DOHH2 (cell line): ENCODE measurements at regions not wholly inside any gene's neighbourhood (a gene's known extent, or its start where the extent isn't known, plus 50 kb on each side); places are given as distances from the start of the nearest gene placed in this dataset.

ENCODE experiments used
- H3F3A ChIP-seq: fragments of 200-600 bp; sonication (generic), shearing (Covaris generic); 2 replicates; pipeline ENCODE4 v1.6.0; 2016; ENCODE audit warnings: antibody characterized with exemption, mild to moderate bottlenecking; ENCODE audit not compliant: control insufficient read depth, insufficient read depth
- H3K27ac ChIP-seq: fragments of 200-600 bp; sonication (generic); 2 replicates; pipeline ENCODE4 v1.5.1; 2014; ENCODE audit warnings: low read depth, mild to moderate bottlenecking, low read length, moderate library complexity
- H3K27me3 ChIP-seq: fragments of 200-600 bp; sonication (generic); 2 replicates; pipeline ENCODE4 v1.6.1; 2014; ENCODE audit warnings: mild to moderate bottlenecking, low read length, mixed read lengths; ENCODE audit not compliant: control insufficient read depth
- H3K36me3 ChIP-seq: fragments of 200-600 bp; sonication (generic); 2 replicates; pipeline ENCODE4 v1.6.1; 2014; ENCODE audit warnings: mild to moderate bottlenecking, low read length, moderate library complexity, mixed read lengths; ENCODE audit not compliant: control insufficient read depth
- H3K4me1 ChIP-seq: fragments of 200-600 bp; sonication (generic); 2 replicates; pipeline ENCODE4 v1.6.1; 2014; ENCODE audit warnings: mild to moderate bottlenecking, low read length, mixed read lengths; ENCODE audit not compliant: control insufficient read depth
- H3K4me2 ChIP-seq: fragments of 200-600 bp; sonication (generic); 2 replicates; pipeline ENCODE4 v1.6.0; 2014; ENCODE audit warnings: mild to moderate bottlenecking, low read length, moderate library complexity
- H3K4me3 ChIP-seq: fragments of 200-600 bp; sonication (generic); 2 replicates; pipeline ENCODE4 v1.5.1; 2014; ENCODE audit warnings: mild to moderate bottlenecking, low read length, mixed read lengths
- H3K79me2 ChIP-seq: fragments of 200-600 bp; sonication (generic); 2 replicates; pipeline ENCODE4 v1.6.1; 2014; ENCODE audit warnings: mild to moderate bottlenecking, low read length, mixed read lengths; ENCODE audit not compliant: control insufficient read depth
- H3K9me2 ChIP-seq: fragments of 200-600 bp; sonication (generic); replicated peaks from 2 replicates; pipeline ENCODE4 v1.6.1; 2014; ENCODE audit warnings: mild to moderate bottlenecking, low read length, mixed read lengths; ENCODE audit not compliant: control insufficient read depth
- H3K9me3 ChIP-seq: fragments of 200-600 bp; sonication (generic); 2 replicates; pipeline ENCODE4 v1.6.1; 2014; ENCODE audit warnings: antibody characterized with exemption, low read length, mixed read lengths; ENCODE audit not compliant: control insufficient read depth, insufficient read depth
- H4K20me1 ChIP-seq: fragments of 200-600 bp; sonication (generic); 2 replicates; pipeline ENCODE4 v1.6.0; 2014; ENCODE audit warnings: low read depth, mild to moderate bottlenecking, antibody characterized with exemption, low read length, moderate library complexity; ENCODE audit not compliant: control insufficient read depth, insufficient read depth
- CTCF ChIP-seq: fragments of 200-600 bp; sonication (generic); IDR thresholded peaks from one replicate; pipeline ENCODE4 v1.5.1; 2014; ENCODE audit warnings: antibody characterized with exemption, mild to moderate bottlenecking, low read depth, low read length; ENCODE audit not compliant: poor library complexity, severe bottlenecking
- EZH2phosphoT487 ChIP-seq: fragments of 200-600 bp; sonication (generic); IDR thresholded peaks from 2 replicates; pipeline ENCODE4 v1.6.1; 2017; ENCODE audit warnings: borderline replicate concordance, mild to moderate bottlenecking, antibody characterized with exemption, low read length, moderate library complexity, mixed read lengths

DNA sequence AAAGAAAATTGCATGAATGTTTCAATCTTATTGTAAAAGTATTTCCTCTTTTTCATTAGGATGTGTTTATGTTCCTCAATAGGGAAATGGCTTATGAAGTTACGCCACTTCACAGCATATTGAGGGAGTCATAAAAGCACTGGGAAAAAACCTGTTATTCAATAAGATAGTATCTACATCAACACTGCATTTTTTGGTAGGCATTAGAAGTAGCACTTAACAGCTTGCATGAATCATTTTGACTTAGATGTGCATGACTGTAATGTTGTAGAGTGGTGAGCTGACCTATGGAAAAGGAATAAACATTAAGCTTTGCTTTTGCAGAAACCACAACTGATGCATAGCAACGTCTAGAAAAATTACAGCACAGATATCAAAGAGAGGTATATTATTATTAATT is 111.2 kb upstream of the GRXCR1 start:
- Histone ChIP-seq H3K27ac (no peak overlapping the region), H3K4me1 (no peaks in the 10 kb centered on the region), H3F3A (no peaks in the 10 kb centered on the region), H3K4me2 (no peak overlapping the region), H3K36me3 (no peaks in the 10 kb centered on the region), H3K9me2 (no peaks in the 10 kb centered on the region), H3K9me3 (no peaks in the 10 kb centered on the region), H3K27me3 (no peaks in the 10 kb centered on the region), H4K20me1 (no peaks in the 10 kb centered on the region), H3K4me3 (no peak overlapping the region), H3K79me2 (no peaks in the 10 kb centered on the region)
- TF ChIP-seq CTCF (no peak), EZH2phosphoT487 (no peak)

DNA sequence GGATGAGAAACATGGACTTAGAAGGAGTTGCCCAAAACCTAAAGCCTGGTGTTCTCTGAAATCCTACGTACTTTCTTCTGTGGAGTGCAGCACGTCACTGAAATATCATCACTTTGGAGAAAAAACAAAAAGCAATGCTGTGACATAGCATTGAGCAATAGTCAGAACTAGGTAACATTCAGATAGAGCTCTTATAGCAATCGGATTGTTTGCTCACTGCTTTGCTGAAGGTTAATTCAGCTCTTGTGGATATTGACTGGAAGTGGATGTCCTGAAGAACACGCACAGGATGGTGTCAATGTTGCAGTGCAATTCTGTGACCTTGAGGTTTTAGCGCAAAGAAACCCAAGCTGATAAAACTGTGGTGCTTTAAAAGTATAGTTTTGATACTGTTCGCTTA is 114.2 kb upstream of the GRXCR1 start:
- Histone ChIP-seq H3K4me1 (no peaks in the 10 kb centered on the region), H3K4me2 (no peak overlapping the region), H3K79me2 (no peaks in the 10 kb centered on the region), H3K9me3 (no peaks in the 10 kb centered on the region), H3K27me3 (no peaks in the 10 kb centered on the region), H3K4me3 (no peak overlapping the region), H4K20me1 (no peaks in the 10 kb centered on the region), H3K9me2 (no peaks in the 10 kb centered on the region), H3K27ac (no peak overlapping the region), H3F3A (no peaks in the 10 kb centered on the region), H3K36me3 (no peaks in the 10 kb centered on the region)
- no peak for TF ChIP-seq EZH2phosphoT487
- no peak for TF ChIP-seq CTCF

DNA sequence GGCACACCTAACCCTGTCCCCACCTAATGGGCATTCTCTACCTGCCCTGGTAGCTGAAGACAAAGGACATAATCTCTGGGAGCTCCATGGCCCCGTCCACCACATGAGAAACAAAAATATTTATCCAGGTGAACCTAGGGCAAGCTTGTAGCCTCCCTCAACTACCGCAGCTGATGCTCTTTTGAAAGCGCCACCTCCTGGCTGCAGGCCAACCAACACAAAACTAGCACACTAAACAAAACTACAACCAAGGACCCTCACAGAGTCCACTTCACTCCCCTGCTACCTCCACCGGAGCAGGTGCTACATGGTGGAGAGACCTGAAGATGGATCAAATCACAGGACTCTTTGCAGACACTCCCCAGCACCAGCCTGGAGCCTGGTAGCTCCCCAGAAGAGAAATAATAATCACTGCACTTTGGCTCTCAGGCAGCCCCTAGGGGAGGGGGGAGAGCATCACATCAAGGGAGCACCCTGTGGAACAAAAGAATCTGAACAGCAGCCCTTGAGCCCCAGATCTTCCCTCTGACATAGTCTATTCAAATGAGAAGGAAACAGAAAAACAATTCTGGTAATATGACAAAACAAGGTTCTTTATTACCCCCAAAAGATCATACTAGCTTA is 111.3 kb upstream of the ATP8A1 start:
- Histone ChIP-seq H3K4me2 (no peak overlapping the region), H3K36me3 (no peaks in the 10 kb centered on the region), H3K9me2 (no peaks in the 10 kb centered on the region; the same call in 1 of the 2 replicates), H3F3A (no peaks in the 10 kb centered on the region), H3K9me3 (no peaks in the 10 kb centered on the region), H3K27me3 (no peaks in the 10 kb centered on the region), H3K27ac (no peak overlapping the region), H4K20me1 (no peaks in the 10 kb centered on the region), H3K79me2 (no peaks in the 10 kb centered on the region), H3K4me3 (no peak overlapping the region), H3K4me1 (no peaks in the 10 kb centered on the region)
- TF ChIP-seq CTCF, result peak; percentile 77
- no peak for TF ChIP-seq EZH2phosphoT487
